ENCODE measurements at regions not wholly inside any gene's neighbourhood (a gene's known extent, or its start where the extent isn't known, plus 50 kb on each side); places are given as distances from the start of the nearest gene placed in this dataset.

- TF ChIP-seq, protein P1, sequence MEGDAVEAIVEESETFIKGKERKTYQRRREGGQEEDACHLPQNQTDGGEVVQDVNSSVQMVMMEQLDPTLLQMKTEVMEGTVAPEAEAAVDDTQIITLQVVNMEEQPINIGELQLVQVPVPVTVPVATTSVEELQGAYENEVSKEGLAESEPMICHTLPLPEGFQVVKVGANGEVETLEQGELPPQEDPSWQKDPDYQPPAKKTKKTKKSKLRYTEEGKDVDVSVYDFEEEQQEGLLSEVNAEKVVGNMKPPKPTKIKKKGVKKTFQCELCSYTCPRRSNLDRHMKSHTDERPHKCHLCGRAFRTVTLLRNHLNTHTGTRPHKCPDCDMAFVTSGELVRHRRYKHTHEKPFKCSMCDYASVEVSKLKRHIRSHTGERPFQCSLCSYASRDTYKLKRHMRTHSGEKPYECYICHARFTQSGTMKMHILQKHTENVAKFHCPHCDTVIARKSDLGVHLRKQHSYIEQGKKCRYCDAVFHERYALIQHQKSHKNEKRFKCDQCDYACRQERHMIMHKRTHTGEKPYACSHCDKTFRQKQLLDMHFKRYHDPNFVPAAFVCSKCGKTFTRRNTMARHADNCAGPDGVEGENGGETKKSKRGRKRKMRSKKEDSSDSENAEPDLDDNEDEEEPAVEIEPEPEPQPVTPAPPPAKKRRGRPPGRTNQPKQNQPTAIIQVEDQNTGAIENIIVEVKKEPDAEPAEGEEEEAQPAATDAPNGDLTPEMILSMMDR (IDR thresholded peaks at IDR 0.05), result no peak
- TF ChIP-seq POLR2A (IDR thresholded peaks at IDR 0.05) (no peak), EP300 (IDR thresholded peaks at IDR 0.05) (no peak)
Measured at GRCh38 chr14:37745657-37746056, 150.2 kb downstream of the TTC6 start.
